Heart right ventricle (tissue), 16 donors: ENCODE measurements at regions not wholly inside any gene's neighbourhood (a gene's known extent, or its start where the extent isn't known, plus 50 kb on each side); places are given as distances from the start of the nearest gene placed in this dataset.

Source experiments
- ATAC-seq, 8 donors: fragments of 200-7000 bp; cut with Tn5 transposase; one replicate each; pipeline ENCODE4 v1.9.1; 2020; ENCODE audit warnings: mild to moderate bottlenecking in 8 of 8, moderate library complexity in 8 of 8, moderate number of reproducible peaks in 1 of 8
- DNase-seq, 2 donors: peaks; one replicate each; pipeline ENCODE4 v3.0.0-alpha.2; 2020
- H3K27ac ChIP-seq, 10 donors: fragments of 200-600 bp; sonication (generic) in 2 of 10; one replicate each; pipeline versions ENCODE4 v1.5.0 to v1.8.0; 2020 to 2022; ENCODE audit warnings: mild to moderate bottlenecking in 3 of 10
- H3K27me3 ChIP-seq, 7 donors: fragments of 200-600 bp; one replicate each; pipeline ENCODE4 v1.8.0; 2021 to 2022; ENCODE audit warnings: mild to moderate bottlenecking in 2 of 7
- H3K36me3 ChIP-seq, 9 donors: fragments of 200-600 bp; sonication (generic) in 1 of 9; one replicate each; pipeline versions ENCODE4 v1.5.0 to v1.8.0; 2020 to 2022; ENCODE audit warnings: mild to moderate bottlenecking in 2 of 9
- H3K4me1 ChIP-seq, 9 donors: fragments of 200-600 bp; sonication (generic) in 1 of 9; one replicate each; pipeline versions ENCODE4 v1.5.0 to v1.8.0; 2020 to 2022; ENCODE audit warnings: mild to moderate bottlenecking in 4 of 9
- H3K4me3 ChIP-seq, 10 donors: fragments of 200-600 bp; sonication (generic) in 2 of 10; one replicate each; pipeline versions ENCODE4 v1.5.0 to v1.8.0; 2020 to 2022; ENCODE audit warnings: mild to moderate bottlenecking in 7 of 10, moderate library complexity in 2 of 10
- H3K9me3 ChIP-seq, 11 donors: fragments of 200-600 bp in 10 of 11; sonication (generic) in 2 of 11; one replicate each; pipeline versions ENCODE4 v1.5.0 to v1.8.0; 2013 to 2022; ENCODE audit warnings: mild to moderate bottlenecking in 2 of 11, control low read depth in 1 of 11, moderate library complexity in 1 of 11
- WGBS, 2 donors: extraction: QIAGEN DNeasy Blood & Tissue Kit; methylation state at CpG; one replicate each; pipeline ENCODE4 v1.1.7; 2013; ENCODE audit warnings: inconsistent platforms in 1 of 2; 5-methylcytosine and 5-hydroxymethylcytosine counted together
- intact Hi-C, 10 donors: fragments of 100-400 bp; cut with DNase I; formaldehyde crosslinking; loops; one replicate each; pipeline versions ENCODE4 v1.11.1 to v1.14.2; 2022
- TF ChIP-seq, protein P1 (sequence below), 9 donors: fragments of 200-600 bp; sonication (generic) in 2 of 9; IDR thresholded peaks; one replicate each; pipeline versions ENCODE4 v1.5.0 to v1.8.0; 2021 to 2022; ENCODE audit warnings: antibody characterized with exemption in 9 of 9, mild to moderate bottlenecking in 5 of 9, moderate library complexity in 1 of 9
- donor health status: Arrhythmogenic right ventricular cardiomyopathy.
- donor health status: ischemic (EF 13 %, LVEDD 7.1; RV severe dilation, severe dysfunction).
- donor health status: healthy with polysubstance abuse.
- donor health status: DM: no; HTN: yes; CAD: no.
- donor health status: DM: no; HTN: no; CAD: no.
- donor health status: ischemic (EF 25% LVEDD 6.9; RV normal size, moderate dysfunction).
- donor health status: ischemic (EF 25% LVEDD 5.7; RV mildly dilated, moderate dysfunction).
- donor health status: healthy.
- donor health status: DM: yes; HTN: yes; CAD: no.
- donor health status: Ischemic cardiomyopathy.
- donor health status: ischemic (EF 35%, LVEDD 5.7; RV mildly dilated, moderate dysfunction).
- donor health status: nonischemic (EF 11% LVEDD 7.7; RV severe dilation, severe dysfunction).
- donor health status: DM: yes; HTN: yes; CAD: no.
- donor health status: PGD.
- donor health status: ischemic (EF 29% LVEDD 5.4; RV normal size, mild dysfunction).
- donor health status: nonischemic (EF 23%, LVEDD 6.1; RV moderate dilation, normal function).

DNA sequence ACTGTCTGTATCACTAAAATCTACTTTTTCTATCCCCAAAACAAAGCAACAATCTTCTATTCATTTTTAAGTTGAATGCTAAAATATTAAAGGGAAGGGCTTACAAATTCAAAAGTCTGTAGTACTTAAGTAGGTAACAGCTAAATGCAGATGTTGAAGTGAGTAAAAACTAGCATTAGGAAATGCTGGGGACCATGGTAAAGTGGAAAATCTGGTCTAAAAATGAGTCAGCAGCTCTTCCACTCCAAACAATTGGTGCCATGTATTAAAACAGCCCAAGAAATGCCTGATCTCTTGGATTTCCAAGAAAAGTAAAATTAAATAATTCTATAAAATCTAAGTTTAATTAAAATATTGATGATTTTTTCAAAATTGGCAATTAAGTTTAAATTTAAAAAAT, 73.3 kb upstream of the PPP3CA start:
- Histone ChIP-seq H3K4me3 (no peak overlapping the region), H3K4me1 (peaks cover 0 to 27% (median 17%) of the 10 kb centered on the region in 9 donors), H3K9me3 (peaks cover 0 to 8% (median 0%) of the 10 kb centered on the region in 11 donors), H3K27ac (peak overlapping the region in 2 of 10 donors; percentile 17 to 58), H3K36me3 (no peaks in the 10 kb centered on the region), H3K27me3 (no peaks in the 10 kb centered on the region)
- no peak for ATAC-seq
- intact Hi-C loops, result no loop called here
- DNase-seq, result no peak
- TF ChIP-seq, protein P1, sequence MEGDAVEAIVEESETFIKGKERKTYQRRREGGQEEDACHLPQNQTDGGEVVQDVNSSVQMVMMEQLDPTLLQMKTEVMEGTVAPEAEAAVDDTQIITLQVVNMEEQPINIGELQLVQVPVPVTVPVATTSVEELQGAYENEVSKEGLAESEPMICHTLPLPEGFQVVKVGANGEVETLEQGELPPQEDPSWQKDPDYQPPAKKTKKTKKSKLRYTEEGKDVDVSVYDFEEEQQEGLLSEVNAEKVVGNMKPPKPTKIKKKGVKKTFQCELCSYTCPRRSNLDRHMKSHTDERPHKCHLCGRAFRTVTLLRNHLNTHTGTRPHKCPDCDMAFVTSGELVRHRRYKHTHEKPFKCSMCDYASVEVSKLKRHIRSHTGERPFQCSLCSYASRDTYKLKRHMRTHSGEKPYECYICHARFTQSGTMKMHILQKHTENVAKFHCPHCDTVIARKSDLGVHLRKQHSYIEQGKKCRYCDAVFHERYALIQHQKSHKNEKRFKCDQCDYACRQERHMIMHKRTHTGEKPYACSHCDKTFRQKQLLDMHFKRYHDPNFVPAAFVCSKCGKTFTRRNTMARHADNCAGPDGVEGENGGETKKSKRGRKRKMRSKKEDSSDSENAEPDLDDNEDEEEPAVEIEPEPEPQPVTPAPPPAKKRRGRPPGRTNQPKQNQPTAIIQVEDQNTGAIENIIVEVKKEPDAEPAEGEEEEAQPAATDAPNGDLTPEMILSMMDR (IDR thresholded peaks at IDR 0.05), result no peak

DNA sequence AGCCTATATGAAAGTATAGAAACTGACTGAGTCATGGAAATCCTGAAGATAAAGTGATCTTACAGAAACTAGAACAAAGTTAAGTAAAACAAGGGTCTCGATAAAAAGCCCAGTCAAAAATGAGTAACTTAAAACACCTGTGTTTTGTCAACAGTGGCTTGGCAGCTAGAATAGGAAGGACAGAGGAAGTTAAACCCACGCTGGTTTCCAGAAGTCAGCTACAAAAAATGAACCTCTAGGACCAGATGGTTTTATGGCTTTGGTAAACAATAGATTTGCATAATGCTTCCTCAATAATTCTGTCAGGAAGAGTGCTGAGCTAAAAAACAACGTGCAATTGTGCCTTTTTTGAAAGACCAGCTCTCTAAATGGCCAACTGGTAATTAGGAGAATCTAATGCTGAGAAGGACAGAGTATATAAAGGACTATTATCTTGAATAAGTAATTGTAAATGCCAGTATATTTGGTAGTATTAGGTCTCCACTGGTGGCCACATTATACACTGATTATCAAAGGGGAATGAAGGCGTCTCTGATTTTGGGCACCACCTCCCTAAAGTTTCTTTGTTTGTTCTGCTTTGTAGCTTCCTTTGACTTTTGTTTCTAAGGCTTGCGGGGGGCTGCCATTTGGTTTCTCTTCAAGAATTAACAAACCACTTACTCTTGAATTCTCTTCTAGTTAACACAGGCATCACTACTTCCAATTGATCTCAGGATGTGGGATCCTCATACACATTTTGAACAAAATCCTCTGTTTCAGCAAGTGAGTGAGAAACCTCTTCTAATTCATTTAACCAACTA, 72.2 kb upstream of the PPP3CA start:
- intact Hi-C loops, result loop anchor here in 1 of 10 donors (5.0 kb wide), 1 partner anchor 72 kb away; the partner anchor contains the start of gene PPP3CA
- Histone ChIP-seq H3K9me3 (peaks cover 0 to 8% (median 0%) of the 10 kb centered on the region in 11 donors), H3K27ac (peak overlapping the region in 3 of 10 donors; percentile 17 to 58 (median 18)), H3K4me1 (peaks cover 0 to 37% (median 17%) of the 10 kb centered on the region in 9 donors), H3K36me3 (no peaks in the 10 kb centered on the region), H3K4me3 (no peak overlapping the region), H3K27me3 (no peaks in the 10 kb centered on the region)
- DNase-seq, result peak in 1 of 2 donors; percentile 5
- 34 to 40% methylated on average over 5 of the region's 5 CpGs for WGBS, 2 donors
- peak in 6 of 8 donors; percentile 57 to 90 (median 80) for ATAC-seq
- TF ChIP-seq, protein P1 (IDR thresholded peaks at IDR 0.05), result no peak

DNA sequence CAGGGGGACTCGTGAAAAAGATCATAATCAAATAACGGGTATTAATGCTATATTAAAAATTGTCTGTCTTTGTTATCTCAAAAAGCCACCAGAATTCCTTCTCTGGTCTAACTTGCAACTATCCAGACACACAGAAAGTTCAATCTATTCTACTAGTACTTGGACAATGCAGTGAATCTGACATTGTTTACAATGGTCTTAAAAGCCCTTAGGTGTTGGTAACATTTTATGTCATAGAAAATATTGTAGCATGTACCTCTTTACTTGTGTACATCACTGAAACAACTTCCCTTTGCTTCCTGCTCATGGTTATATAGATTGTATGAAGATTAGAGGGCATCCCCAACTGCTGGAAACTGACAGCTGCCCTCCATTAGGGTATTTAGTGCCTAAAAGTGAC, 71.1 kb upstream of the PPP3CA start:
- Histone ChIP-seq H3K9me3 (peaks cover 0 to under 1% (median 0%) of the 10 kb centered on the region in 11 donors), H3K4me3 (no peak overlapping the region), H3K36me3 (no peaks in the 10 kb centered on the region), H3K27me3 (no peaks in the 10 kb centered on the region), H3K27ac (no peak overlapping the region), H3K4me1 (peaks cover 0 to 40% (median 17%) of the 10 kb centered on the region in 9 donors)
- TF ChIP-seq, protein P1 (IDR thresholded peaks at IDR 0.05), result no peak
- DNase-seq (no peak), ATAC-seq (no peak)
- intact Hi-C loops, result loop anchor here in 1 of 10 donors (5.0 kb wide), 1 partner anchor 71 kb away; the partner anchor contains the start of gene PPP3CA
- WGBS, 2 donors, result 57 to 74% methylated on average over 2 of the region's 2 CpGs

DNA sequence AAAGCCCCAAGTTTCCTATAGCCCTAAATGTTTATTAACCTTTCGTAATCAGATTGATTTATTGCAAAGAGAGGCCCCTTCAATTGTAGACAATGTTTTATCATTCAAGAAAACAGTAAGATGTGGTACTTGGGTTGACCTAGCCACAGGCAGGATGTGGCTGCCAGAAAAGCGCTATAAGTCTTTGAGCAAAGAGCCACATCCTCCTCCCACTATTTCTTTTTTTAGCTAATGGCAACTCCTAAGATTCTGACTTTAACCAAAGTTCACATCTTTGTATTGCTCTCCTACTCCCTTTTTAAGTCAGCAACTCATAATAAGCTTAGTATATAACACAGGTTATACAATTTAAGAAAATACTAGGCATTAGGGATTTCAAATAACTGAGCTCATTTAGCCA, 70.7 kb upstream of the PPP3CA start:
- Histone ChIP-seq H3K9me3 (peaks cover 0 to 4% (median 0%) of the 10 kb centered on the region in 11 donors), H3K36me3 (no peaks in the 10 kb centered on the region), H3K27ac (no peak overlapping the region), H3K4me3 (no peak overlapping the region), H3K4me1 (peaks cover 0 to 40% (median 17%) of the 10 kb centered on the region in 9 donors), H3K27me3 (no peaks in the 10 kb centered on the region)
- intact Hi-C loops, result loop anchor here in 1 of 10 donors (5.0 kb wide), 1 partner anchor 71 kb away; the partner anchor contains the start of gene PPP3CA
- TF ChIP-seq, protein P1 (IDR thresholded peaks at IDR 0.05), result no peak
- DNase-seq (no peak), ATAC-seq (no peak)
- WGBS, 2 donors, result 64 to 74% methylated on average over 2 of the region's 2 CpGs
